Fibroblast of lung (primary cell): ENCODE measurements at regions not wholly inside any gene's neighbourhood (a gene's known extent, or its start where the extent isn't known, plus 50 kb on each side); places are given as distances from the start of the nearest gene placed in this dataset.

ENCODE experiments used
- CTCF ChIP-seq, 2 donors: IDR thresholded peaks in 1 of 2; conservative IDR thresholded peaks in 1 of 2; 1 replicate in 1 of 2; 2 replicates in 1 of 2; pipeline ENCODE4 v1.5.1; 2011 to 2012; ENCODE audit warnings: low read length in 2 of 2, control low read depth in 1 of 2, inconsistent platforms in 1 of 2, low read depth in 1 of 2, mild to moderate bottlenecking in 1 of 2
- EZH2 ChIP-seq: IDR thresholded peaks from 2 replicates; pipeline ENCODE4 v1.5.1; 2012; ENCODE audit warnings: low read length, control low read depth, mild to moderate bottlenecking; ENCODE audit errors: missing control alignments

- TF ChIP-seq CTCF (conservative IDR thresholded peaks at IDR 0.05 in 1 of 2, IDR thresholded peaks at IDR 0.05 in 1 of 2; ENCODE audit: low read depth in 1 of 2, low read length in 2 of 2) (no peak), EZH2 (no peak)
These were observed 303.4 kb downstream of the SPRY2 start for GRCh38 chr13:80037505-80037888.
